B cell (primary cell): ENCODE measurements at regions not wholly inside any gene's neighbourhood (a gene's known extent, or its start where the extent isn't known, plus 50 kb on each side); places are given as distances from the start of the nearest gene placed in this dataset.

Experiments used
- ATAC-seq: fragments of 200-7000 bp; cut with Tn5 transposase; one replicate; pipeline ENCODE4 v1.10.0; 2021; ENCODE audit warnings: low read depth, mild to moderate bottlenecking, moderate number of reproducible peaks, moderate library complexity
- CTCF ChIA-PET: fragments of 350-600 bp; sonication (Branson Sonifier 250); formaldehyde crosslinking; loops from one replicate; lab custom pipeline; 2021; ENCODE audit warnings: antibody characterized with exemption, inconsistent platforms; lab: Charles Lee
- POLR2A ChIA-PET: fragments of 350-600 bp; sonication (Branson Sonifier 250); formaldehyde crosslinking; loops from one replicate; lab custom pipeline; 2021; ENCODE audit warnings: antibody characterized with exemption; lab: Charles Lee
- DNase-seq: peaks from one replicate; pipeline ENCODE4 v3.0.0; 2013
- H2AFZ ChIP-seq: 2 replicates; pipeline ENCODE4 v1.6.1; 2012; ENCODE audit warnings: mild to moderate bottlenecking, low read depth, low read length; ENCODE audit not compliant: insufficient read depth, poor library complexity, severe bottlenecking
- H3K27ac ChIP-seq, 2 donors: 1 replicate in 1 of 2; 2 replicates in 1 of 2; pipeline ENCODE4 v1.5.1; 2012 to 2013; ENCODE audit warnings: low read length in 2 of 2, mild to moderate bottlenecking in 2 of 2, moderate library complexity in 1 of 2
- H3K27me3 ChIP-seq, 4 experiments: fragments of 200-600 bp in 1 of 4; sonication (generic) in 1 of 4; replicated peaks in 1 of 4; 1 replicate in 2 of 4; 2 replicates in 2 of 4; pipeline versions ENCODE4 v1.6.1 to v1.7.0; 2013 to 2016; ENCODE audit warnings: low read length in 3 of 4, mild to moderate bottlenecking in 2 of 4, mixed read lengths in 1 of 4, moderate library complexity in 1 of 4; ENCODE audit not compliant: insufficient read depth in 4 of 4, control insufficient read depth in 3 of 4; ENCODE audit errors: control extremely low read depth in 1 of 4
- H3K36me3 ChIP-seq, 2 experiments: replicated peaks in 1 of 2; 1 replicate in 1 of 2; 2 replicates in 1 of 2; pipeline versions ENCODE4 v1.6.1 to v1.7.1; 2013; ENCODE audit warnings: low read length in 1 of 2; ENCODE audit not compliant: insufficient read depth in 2 of 2, control insufficient read depth in 1 of 2; ENCODE audit errors: control extremely low read depth in 1 of 2, extremely low read depth in 1 of 2
- H3K4me1 ChIP-seq, 2 donors: fragments of 200-600 bp in 1 of 2; sonication (generic) in 1 of 2; 1 replicate in 1 of 2; 2 replicates in 1 of 2; pipeline versions ENCODE4 v1.5.1 to v1.6.1; 2013 to 2017; ENCODE audit warnings: low read length in 2 of 2; ENCODE audit not compliant: control insufficient read depth in 2 of 2, insufficient read depth in 2 of 2
- H3K4me2 ChIP-seq: replicated peaks from 2 replicates; pipeline ENCODE3; 2012; ENCODE audit warnings: mild to moderate bottlenecking, low read depth, low read length; ENCODE audit not compliant: poor library complexity, severe bottlenecking
- H3K4me3 ChIP-seq, 5 experiments: fragments of 200-600 bp in 1 of 5; sonication (generic) in 1 of 5; 1 replicate in 3 of 5; 2 replicates in 2 of 5; pipeline versions ENCODE4 v1.5.1 to v1.7.0; 2011 to 2016; ENCODE audit warnings: low read length in 4 of 5, mild to moderate bottlenecking in 4 of 5, low read depth in 2 of 5, control low read depth in 1 of 5, moderate library complexity in 1 of 5; ENCODE audit not compliant: insufficient read depth in 1 of 5; ENCODE audit errors: control extremely low read depth in 1 of 5, extremely low read depth in 1 of 5
- H3K79me2 ChIP-seq: fragments of 200-600 bp; sonication (generic); one replicate; pipeline ENCODE4 v1.6.0; 2016; ENCODE audit warnings: low read length; ENCODE audit not compliant: control insufficient read depth, insufficient read depth
- H3K9ac ChIP-seq: fragments of 200-600 bp; sonication (generic); 2 replicates; pipeline ENCODE4 v1.6.1; 2017; ENCODE audit warnings: mild to moderate bottlenecking, low read length, moderate library complexity
- H3K9me3 ChIP-seq, 3 donors: one replicate each; pipeline versions ENCODE4 v1.6.1 to v1.7.1; 2013; ENCODE audit warnings: low read length in 2 of 3; ENCODE audit not compliant: control insufficient read depth in 2 of 3, insufficient read depth in 1 of 3; ENCODE audit errors: control extremely low read depth in 1 of 3
- H4K20me1 ChIP-seq: 2 replicates; pipeline ENCODE4 v1.6.0; 2012; ENCODE audit warnings: mild to moderate bottlenecking, low read length; ENCODE audit not compliant: insufficient read depth, control insufficient read depth, poor library complexity, severe bottlenecking
- H3K27ac Mint-ChIP-seq: one replicate; pipeline ENCODE4 v1.8.0; 2021; ENCODE audit warnings: mixed read lengths
- H3K27me3 Mint-ChIP-seq: one replicate; pipeline ENCODE4 v1.8.0; 2021; ENCODE audit warnings: mixed read lengths
- H3K4me1 Mint-ChIP-seq: one replicate; pipeline ENCODE4 v1.8.0; 2021; ENCODE audit warnings: mixed read lengths
- H3K4me3 Mint-ChIP-seq: one replicate; pipeline ENCODE4 v1.8.0; 2021; ENCODE audit warnings: mixed read lengths
- H3K9me3 Mint-ChIP-seq: one replicate; pipeline ENCODE4 v1.8.0; 2022; ENCODE audit warnings: mixed read lengths; ENCODE audit not compliant: insufficient read depth
- CTCF ChIP-seq: fragments of 200-600 bp; IDR thresholded peaks from one replicate; pipeline ENCODE4 v1.8.0; 2022; ENCODE audit warnings: antibody characterized with exemption, mild to moderate bottlenecking
- EZH2 ChIP-seq: IDR thresholded peaks from 2 replicates; pipeline ENCODE4 v1.6.1; 2012; ENCODE audit warnings: borderline replicate concordance, low read depth, mild to moderate bottlenecking, moderate library complexity, low read length; ENCODE audit not compliant: insufficient read depth, poor library complexity, severe bottlenecking
- WGBS: methylation state at CpG from one replicate; pipeline ENCODE4 v1.1.5; 2013; ENCODE audit warnings: missing lambda C conversion rate; ENCODE audit not compliant: insufficient coverage; 5-methylcytosine and 5-hydroxymethylcytosine counted together
- intact Hi-C: fragments of 100-400 bp; cut with micrococcal nuclease; formaldehyde crosslinking; loops from one replicate; pipeline ENCODE4 v1.10.0; 2022

DNA sequence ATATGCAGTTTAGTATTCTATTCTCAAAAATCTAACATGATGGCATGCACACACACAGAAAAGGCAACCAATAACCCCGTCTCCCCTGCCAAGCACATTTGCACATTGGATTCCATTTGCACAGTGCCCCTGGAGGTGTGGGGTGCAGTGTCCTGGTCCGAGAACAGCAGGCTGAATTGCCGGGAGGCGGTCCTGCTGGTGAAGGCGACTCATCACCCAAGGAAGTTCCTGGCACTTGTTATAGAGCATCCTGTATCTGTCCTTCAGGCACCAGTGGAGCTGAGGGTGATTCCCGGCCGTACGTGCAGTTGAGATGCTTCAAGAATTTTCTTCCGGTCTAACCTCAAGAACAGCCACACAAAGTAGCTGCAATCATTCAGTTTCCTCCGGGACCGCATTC is 73.0 kb upstream of the RAB12 start:
- Histone ChIP-seq H3K9me3 (peaks cover 0 to 7% (median 6%) of the 10 kb centered on the region in 3 donors), H4K20me1 (no peaks in the 10 kb centered on the region), H3K4me3 (no peak overlapping the region), H2AFZ (no peak overlapping the region), H3K4me1 (no peaks in the 10 kb centered on the region), H3K9ac (no peak overlapping the region), H3K79me2 (no peaks in the 10 kb centered on the region), H3K36me3 (no peaks in the 10 kb centered on the region), H3K27ac (no peak overlapping the region), H3K27me3 (no peaks in the 10 kb centered on the region), H3K4me2 (no peak overlapping the region)
- Mint-ChIP-seq H3K4me1 (no peaks in the 10 kb centered on the region), H3K4me3 (no peak overlapping the region), H3K27me3 (peaks cover 10% of the 10 kb centered on the region), H3K27ac (no peak overlapping the region), H3K9me3 (peaks cover 13% of the 10 kb centered on the region)
- 94% methylated on average over 8 of the region's 11 CpGs for WGBS
- POLR2A ChIA-PET: no interaction called here
- DNase-seq: no peak
- no peak for ATAC-seq
- intact Hi-C loops: no loop called here
- TF ChIP-seq EZH2: no peak
- no peak for TF ChIP-seq CTCF
- CTCF ChIA-PET: interaction anchor here (1.0 kb wide), 1 partner anchor 11 kb away, joined by 3 read pairs; no protein-coding TSS in a partner anchor

DNA sequence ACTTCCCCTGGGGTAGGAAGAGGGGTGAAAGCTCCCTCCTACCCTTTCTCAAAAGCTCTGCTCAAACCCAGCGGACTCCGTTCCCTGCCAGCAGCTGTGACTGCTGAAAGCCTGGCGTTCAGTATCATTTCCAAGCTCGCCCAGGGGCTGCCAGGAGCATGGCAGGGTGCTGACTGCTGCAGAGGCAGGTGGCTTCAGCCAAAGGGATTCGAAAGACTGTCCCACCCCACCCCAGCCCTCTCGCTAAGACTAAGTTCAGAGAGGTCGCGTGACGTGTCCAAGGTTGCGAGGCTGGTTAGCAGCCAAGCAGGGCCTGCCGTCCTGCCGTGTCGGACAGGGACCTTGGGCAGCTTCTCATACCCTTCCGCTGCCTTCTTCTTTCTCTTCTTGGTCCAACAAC is 72.3 kb upstream of the RAB12 start:
- no peak overlapping the region for H3K4me2 ChIP-seq
- no peaks in the 10 kb centered on the region for H3K79me2 ChIP-seq
- POLR2A ChIA-PET: no interaction called here
- H3K27ac ChIP-seq: no peak overlapping the region
- CTCF ChIA-PET: interaction anchor here (1.0 kb wide), 1 partner anchor 10 kb away, joined by 3 read pairs; no protein-coding TSS in a partner anchor
- Mint-ChIP-seq H3K27me3 (peaks cover 9% of the 10 kb centered on the region), H3K9me3 (peaks cover 8% of the 10 kb centered on the region), H3K4me1 (no peaks in the 10 kb centered on the region), H3K27ac (no peak overlapping the region), H3K4me3 (no peak overlapping the region)
- H3K27me3 ChIP-seq: no peaks in the 10 kb centered on the region
- H4K20me1 ChIP-seq: no peaks in the 10 kb centered on the region
- H3K9me3 ChIP-seq: peaks cover 0 to 3% (median 3%) of the 10 kb centered on the region in 3 donors
- no peak for TF ChIP-seq CTCF
- no peak for TF ChIP-seq EZH2
- ATAC-seq (no peak), DNase-seq (no peak)
- intact Hi-C loops: no loop called here
- no peaks in the 10 kb centered on the region for H3K4me1 ChIP-seq
- H3K4me3 ChIP-seq: no peak overlapping the region
- H2AFZ ChIP-seq: no peak overlapping the region
- H3K9ac ChIP-seq: no peak overlapping the region
- WGBS: 89% methylated on average over 14 of the region's 14 CpGs
- H3K36me3 ChIP-seq: no peaks in the 10 kb centered on the region
